NK-92 treated with Interleukin-12 subunit alpha and Interleukin-12 subunit beta, amount 100 ng/mL, for 24 hours (cell line): ENCODE measurements at regions not wholly inside any gene's neighbourhood (a gene's known extent, or its start where the extent isn't known, plus 50 kb on each side); places are given as distances from the start of the nearest gene placed in this dataset.

ENCODE experiments used
- DNase-seq: peaks from one replicate; lab custom pipeline; 2025; lab: John Stamatoyannopoulos, UW

GRCh38 chr1:93815366-93816110 is 63.5 kb downstream of the DNTTIP2 start:
- DNase-seq, result no peak

- DNase-seq, result no peak
These were observed 64.1 kb downstream of the DNTTIP2 start for GRCh38 chr1:93814795-93815340.

DNA sequence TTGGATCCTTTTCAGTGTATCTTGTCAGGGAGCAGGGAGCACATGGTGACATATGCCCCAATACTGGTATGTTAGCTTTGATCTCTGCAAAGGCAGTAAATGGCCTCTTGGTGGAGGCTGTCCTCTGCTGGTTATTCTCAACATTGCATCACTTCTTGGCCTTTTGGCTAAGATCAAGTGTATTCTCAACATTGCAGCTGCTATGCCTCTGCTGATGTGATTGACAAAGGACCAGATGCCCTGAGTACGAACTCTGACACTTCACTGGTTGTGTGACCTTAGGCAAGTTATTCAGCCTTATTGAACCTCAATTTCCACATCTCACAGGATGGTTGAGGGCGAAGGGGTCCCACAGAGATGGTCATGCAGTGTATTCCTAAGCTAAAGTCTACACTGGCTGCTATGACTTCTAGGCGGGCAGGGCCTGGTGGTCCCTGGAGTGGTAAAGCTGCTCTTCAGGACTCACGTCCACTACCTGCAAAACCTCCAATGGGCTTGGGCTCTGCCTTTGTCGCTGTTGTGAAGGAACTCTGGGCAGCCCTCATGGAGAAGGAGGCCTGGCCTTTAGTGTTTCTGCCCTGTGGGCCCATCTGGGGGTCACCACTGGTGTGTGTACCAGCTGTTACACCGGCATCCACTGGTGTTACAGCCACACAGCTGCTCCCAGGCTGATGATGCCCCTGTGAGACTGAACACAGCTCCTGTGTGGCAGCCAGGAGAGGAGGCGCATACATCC is 64.8 kb downstream of the DNTTIP2 start:
- peak; percentile 5 for DNase-seq

DNA sequence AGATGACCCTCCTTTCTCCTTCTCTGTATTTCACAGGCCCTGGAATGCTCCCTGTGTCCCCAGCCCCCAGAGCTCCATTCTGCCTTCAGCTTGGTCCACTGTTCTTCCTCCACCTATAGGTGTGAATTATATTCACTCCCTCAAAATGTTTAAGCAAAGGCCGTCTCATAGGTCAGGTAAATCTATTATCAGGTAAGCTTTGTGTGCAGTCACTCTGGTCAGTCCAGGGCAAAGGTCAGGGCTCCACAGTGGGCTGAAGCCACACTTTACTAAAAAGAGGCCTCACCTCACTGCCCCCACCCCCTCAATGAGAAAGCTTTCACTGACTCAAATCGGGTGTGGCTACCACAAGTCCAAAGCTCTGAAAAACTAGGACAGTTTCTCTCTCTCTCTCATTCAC is 65.9 kb downstream of the DNTTIP2 start:
- no peak for DNase-seq

DNA sequence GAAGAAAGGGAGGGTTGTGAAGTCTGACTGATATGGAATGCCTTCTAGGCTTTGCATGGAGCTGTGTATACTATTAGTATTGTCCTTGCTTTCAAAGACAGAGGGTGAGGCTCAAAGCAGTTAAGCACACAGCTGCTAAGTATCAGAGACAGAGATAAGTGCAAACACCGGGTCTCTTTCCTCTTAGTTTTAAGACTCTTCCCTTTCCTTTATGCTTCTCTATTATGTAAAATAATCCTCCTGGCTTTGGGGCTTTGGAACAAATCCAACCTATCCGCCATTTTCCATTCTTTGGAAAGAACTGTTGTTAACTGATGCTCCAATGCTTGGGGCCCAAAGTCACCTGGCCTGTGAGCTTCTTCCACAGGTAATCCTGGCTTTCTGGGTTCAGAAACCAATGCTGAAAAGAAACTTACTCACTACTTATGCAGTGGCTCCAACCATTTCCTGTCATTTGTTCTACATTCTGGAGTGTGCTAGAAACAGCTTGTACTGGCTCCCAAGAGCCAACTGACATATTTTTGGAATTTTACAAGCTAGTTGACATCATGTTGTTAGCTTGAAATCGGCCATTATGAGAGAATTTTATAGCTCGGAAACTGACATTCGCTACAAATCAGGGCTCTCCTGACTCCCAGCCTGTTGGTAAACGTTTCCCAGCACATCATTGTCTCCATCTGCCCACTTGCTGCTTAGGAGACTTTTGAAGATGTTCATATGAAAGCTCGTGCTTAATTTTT is 67.5 kb downstream of the DNTTIP2 start:
- no peak for DNase-seq

DNA sequence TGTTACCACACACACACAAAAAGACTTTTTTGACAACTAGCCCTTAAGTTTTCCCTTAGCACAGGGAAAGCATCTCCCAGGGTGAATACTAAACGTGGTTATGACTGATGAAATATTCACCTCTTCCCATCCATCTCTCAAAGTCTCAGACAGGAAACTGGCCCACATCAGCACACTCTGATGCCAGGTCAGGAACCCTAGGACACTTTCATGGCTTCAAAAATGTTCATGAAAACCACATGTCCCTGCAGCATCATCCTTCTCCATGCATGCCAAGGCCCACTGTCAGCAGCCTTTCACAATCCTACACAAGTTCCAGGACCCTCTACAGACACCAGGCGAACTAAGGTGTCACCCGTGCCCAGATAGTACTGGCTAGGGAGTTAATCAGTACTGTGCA is 68.7 kb downstream of the DNTTIP2 start:
- DNase-seq, result no peak

DNA sequence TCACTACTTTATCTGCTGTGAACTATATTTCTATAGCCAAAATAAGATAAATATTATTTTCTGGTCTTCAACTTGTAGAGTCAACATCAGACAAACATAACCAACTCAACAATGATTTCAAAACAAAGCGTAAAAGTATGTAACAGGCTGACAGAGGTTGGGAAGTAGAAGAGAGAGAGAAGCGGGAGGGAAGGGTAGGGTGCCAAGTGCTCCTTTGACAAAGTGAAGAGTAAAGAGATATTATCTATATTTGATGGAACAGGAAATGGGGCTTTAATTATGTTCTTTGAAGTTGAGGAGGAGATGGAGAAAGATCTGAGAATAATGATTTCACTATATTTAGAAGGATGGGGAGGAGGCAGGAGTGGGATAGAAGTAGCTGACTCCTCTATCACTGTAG is 70.1 kb downstream of the DNTTIP2 start:
- DNase-seq, result no peak

GRCh38 chr1:93807311-93807930 is 71.6 kb downstream of the DNTTIP2 start:
- DNase-seq, result no peak

GRCh38 chr1:93805027-93805610 is 73.9 kb downstream of the DNTTIP2 start:
- no peak for DNase-seq

GRCh38 chr1:93804412-93804811 is 74.6 kb downstream of the DNTTIP2 start:
- DNase-seq, result no peak

DNA sequence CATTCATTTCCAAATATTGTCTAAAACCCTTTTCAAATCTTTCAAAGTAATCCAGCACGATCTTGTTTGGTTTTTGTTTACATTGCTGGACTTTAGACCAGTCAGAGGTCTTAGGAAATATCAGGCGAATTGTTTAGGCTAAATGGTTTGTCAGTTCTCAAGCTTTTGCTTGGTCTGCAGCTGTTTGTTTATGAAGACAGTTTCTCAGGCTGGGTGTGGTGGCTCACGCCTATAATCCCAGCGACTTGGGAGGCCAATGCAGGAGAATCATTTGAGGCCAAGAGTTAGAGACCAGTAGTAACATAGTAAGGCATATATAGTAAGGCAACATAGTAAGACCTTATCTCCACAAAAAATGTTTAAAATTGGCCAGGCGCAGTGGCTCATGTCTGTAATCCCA is 77.5 kb downstream of the DNTTIP2 start:
- no peak for DNase-seq

DNA sequence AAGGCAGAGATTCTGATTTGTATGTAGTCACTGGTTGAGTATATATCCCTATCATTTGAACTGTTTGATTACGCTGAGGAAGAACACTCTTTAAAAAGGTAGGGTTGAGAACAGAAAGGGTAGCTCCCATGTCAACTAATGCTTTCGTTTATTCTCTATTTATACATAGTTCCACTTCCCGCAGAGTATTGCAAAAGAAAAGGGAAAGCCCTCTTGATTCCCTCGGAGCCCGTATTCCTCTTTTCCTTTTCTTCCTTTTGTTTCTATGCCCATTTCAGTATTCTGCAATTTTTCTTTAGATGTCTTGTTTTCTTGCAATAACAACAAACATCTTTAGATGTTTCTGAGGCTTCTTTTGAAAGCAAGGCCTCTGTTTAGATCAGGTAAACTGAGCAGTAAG is 78.2 kb downstream of the DNTTIP2 start:
- no peak for DNase-seq

GRCh38 chr1:93798291-93798690 is 80.7 kb downstream of the DNTTIP2 start:
- no peak for DNase-seq

GRCh38 chr1:93784538-93784937 is 94.5 kb downstream of the DNTTIP2 start:
- no peak for DNase-seq

GRCh38 chr1:93783876-93784275 is 95.1 kb downstream of the DNTTIP2 start:
- DNase-seq, result no peak

DNA sequence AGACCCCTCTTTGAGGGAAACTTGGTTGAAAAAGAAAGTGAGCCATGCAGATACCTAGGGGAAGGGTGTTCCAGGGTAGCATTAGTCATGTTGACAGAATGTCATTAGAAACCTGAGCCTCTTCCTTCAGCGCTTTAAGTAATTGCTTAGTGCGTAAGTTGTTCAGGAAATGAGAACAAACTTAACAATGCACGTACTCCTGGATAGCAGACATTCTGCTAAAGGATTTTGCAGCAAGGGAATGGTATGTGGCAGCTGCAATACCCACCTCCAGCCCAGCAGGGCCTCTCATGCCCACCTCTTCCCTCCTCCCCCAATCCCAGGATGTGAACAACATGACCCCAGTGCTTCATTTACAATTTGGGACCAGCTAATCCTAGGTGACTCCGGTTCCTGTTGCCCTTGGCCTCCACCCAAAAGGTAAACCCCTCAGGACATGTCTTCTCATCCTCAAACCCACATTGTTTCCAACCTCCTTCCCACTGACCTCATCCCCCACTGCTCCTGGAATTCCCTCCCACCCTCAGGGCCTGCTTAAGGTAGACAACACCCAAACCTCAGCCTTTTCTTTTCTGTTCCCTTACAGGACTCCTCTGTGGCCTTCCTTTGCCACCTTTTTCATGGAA is 98.0 kb upstream of the BCAR3 start:
- no peak for DNase-seq

- no peak for DNase-seq
These were observed 96.8 kb upstream of the BCAR3 start for GRCh38 chr1:93778457-93778856.

GRCh38 chr1:93777255-93777654 is 95.6 kb upstream of the BCAR3 start:
- DNase-seq, result no peak

DNA sequence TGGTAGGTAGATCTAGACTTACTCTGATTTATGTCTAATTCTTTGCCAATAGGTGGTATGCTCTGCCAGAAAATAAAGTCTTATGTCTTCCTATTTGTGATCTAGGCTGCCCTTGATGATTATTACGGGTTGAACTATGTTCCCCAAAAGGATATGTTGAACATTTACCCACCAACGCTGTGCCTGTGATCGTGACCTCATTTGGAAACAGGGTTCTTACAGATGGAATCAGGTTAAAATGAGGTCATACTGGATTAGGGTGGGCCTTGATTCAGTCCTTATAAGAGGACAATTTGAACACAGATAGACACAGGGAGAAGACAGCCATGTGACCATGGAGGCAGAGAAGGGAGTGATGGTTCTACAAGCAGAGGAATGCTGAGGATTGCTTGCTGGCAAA is 95.1 kb upstream of the BCAR3 start:
- DNase-seq, result no peak

DNA sequence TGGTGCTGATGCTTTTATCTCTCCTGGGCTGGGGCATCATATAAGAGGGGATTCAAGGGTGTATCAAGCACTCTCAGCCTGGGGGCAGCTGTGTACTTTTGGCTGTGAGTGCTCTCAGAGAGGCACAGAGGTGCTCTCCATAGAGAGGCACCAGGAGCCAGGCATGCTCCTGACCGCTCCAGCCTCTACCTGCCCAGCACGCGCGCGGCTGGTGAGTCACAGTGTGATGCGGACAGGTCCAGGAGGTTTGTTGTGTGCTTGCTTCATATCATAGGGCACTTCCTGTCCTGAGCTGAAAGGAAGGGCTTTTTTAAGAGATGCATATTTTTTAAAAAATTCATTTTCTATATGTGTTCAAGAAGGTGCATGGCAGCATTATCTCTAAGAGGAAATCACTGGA is 93.6 kb upstream of the BCAR3 start:
- DNase-seq, result peak; percentile 12

DNA sequence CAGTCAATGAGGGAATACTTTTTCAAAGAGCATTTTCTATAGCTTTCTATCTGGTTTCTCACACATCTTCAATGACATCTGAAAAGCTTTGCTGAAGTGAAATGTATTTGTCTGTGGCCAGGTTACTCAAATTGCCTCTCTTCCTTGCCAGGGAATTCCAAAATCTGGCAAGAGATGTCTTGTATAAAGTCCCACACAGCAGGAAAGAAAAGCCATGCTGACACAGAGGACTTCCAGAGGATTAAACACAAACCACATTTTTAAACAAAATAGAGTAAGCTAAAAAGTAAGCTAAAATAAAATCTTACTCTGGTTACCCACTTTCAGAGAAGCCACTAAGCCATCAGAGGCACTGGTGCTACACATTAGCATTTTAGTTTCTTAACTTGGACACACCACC is 93.1 kb upstream of the BCAR3 start:
- no peak for DNase-seq
